Keratinocyte (primary cell): ENCODE measurements at regions not wholly inside any gene's neighbourhood (a gene's known extent, or its start where the extent isn't known, plus 50 kb on each side); places are given as distances from the start of the nearest gene placed in this dataset.

ENCODE experiments used
- DNase-seq: peaks from one replicate; pipeline ENCODE4 v3.0.0-alpha.2; 2011; ENCODE audit warnings: low read depth, missing footprints, low spot score
- FAIRE-seq: peaks from 2 replicates; lab custom pipeline; 2011; peaks lifted over from hg19 to GRCh38; lab: Jason Lieb, UNC
- H2AFZ ChIP-seq: 2 replicates; pipeline ENCODE4 v1.6.0; 2012; ENCODE audit warnings: low read length, control low read depth, inconsistent platforms; ENCODE audit not compliant: control insufficient read depth
- H3K27ac ChIP-seq: 2 replicates; pipeline ENCODE4 v1.5.1; 2011; ENCODE audit warnings: low read length; ENCODE audit not compliant: control insufficient read depth, insufficient read depth
- H3K27me3 ChIP-seq: 3 replicates; pipeline ENCODE4 v1.6.0; 2011; ENCODE audit warnings: low read length; ENCODE audit not compliant: control insufficient read depth, insufficient read depth; ENCODE audit errors: extremely low read depth
- H3K36me3 ChIP-seq, 2 experiments: 2 replicates in 1 of 2; 3 replicates in 1 of 2; pipeline ENCODE4 v1.5.1; 2011; ENCODE audit warnings: low read length in 2 of 2, mild to moderate bottlenecking in 1 of 2; ENCODE audit not compliant: control insufficient read depth in 2 of 2, insufficient read depth in 2 of 2; ENCODE audit errors: extremely low read depth in 1 of 2
- H3K4me1 ChIP-seq: 3 replicates; pipeline ENCODE4 v1.5.1; 2011; ENCODE audit warnings: low read length; ENCODE audit not compliant: control insufficient read depth, insufficient read depth; ENCODE audit errors: extremely low read depth
- H3K4me2 ChIP-seq: 3 replicates; pipeline ENCODE4 v1.6.0; 2011; ENCODE audit warnings: low read depth, low read length; ENCODE audit not compliant: control insufficient read depth, insufficient read depth; ENCODE audit errors: extremely low read depth
- H3K4me3 ChIP-seq, 3 experiments: fragments of 200-600 bp in 1 of 3; sonication (generic) in 1 of 3; 2 replicates in 2 of 3; 3 replicates in 1 of 3; pipeline ENCODE4 v1.5.1; 2011 to 2016; ENCODE audit warnings: low read length in 3 of 3, mild to moderate bottlenecking in 3 of 3, control low read depth in 2 of 3, inconsistent platforms in 1 of 3, low read depth in 1 of 3, mixed read lengths in 1 of 3, mixed run types in 1 of 3, moderate library complexity in 1 of 3; ENCODE audit not compliant: control insufficient read depth in 2 of 3, insufficient read depth in 2 of 3; ENCODE audit errors: extremely low read depth in 1 of 3
- H3K79me2 ChIP-seq: 2 replicates; pipeline ENCODE4 v1.6.0; 2012; ENCODE audit warnings: low read length; ENCODE audit not compliant: control insufficient read depth, insufficient read depth
- H3K9ac ChIP-seq: 3 replicates; pipeline ENCODE4 v1.6.0; 2011; ENCODE audit warnings: low read length; ENCODE audit not compliant: control insufficient read depth, insufficient read depth; ENCODE audit errors: extremely low read depth
- H3K9me1 ChIP-seq: 3 replicates; pipeline ENCODE4 v1.6.0; 2011; ENCODE audit warnings: low read length; ENCODE audit not compliant: control insufficient read depth, insufficient read depth; ENCODE audit errors: extremely low read depth
- H3K9me3 ChIP-seq: 2 replicates; pipeline ENCODE4 v1.5.1; 2012; ENCODE audit warnings: low read depth, low read length; ENCODE audit not compliant: control insufficient read depth
- H4K20me1 ChIP-seq: 3 replicates; pipeline ENCODE4 v1.6.0; 2011; ENCODE audit warnings: low read length; ENCODE audit not compliant: control insufficient read depth, insufficient read depth; ENCODE audit errors: extremely low read depth
- CTCF ChIP-seq, 3 experiments: IDR thresholded peaks in 1 of 3; conservative IDR thresholded peaks in 1 of 3; optimal IDR thresholded peaks in 1 of 3; 2 replicates in 2 of 3; 3 replicates in 1 of 3; pipeline versions ENCODE3 to v1.5.1; 2011; ENCODE audit warnings: low read length in 3 of 3, mild to moderate bottlenecking in 3 of 3, moderate library complexity in 2 of 3, control low read depth in 1 of 3, inconsistent platforms in 1 of 3; ENCODE audit not compliant: insufficient read depth in 2 of 3; ENCODE audit errors: extremely low read depth in 1 of 3
- EZH2 ChIP-seq: IDR thresholded peaks from one replicate; pipeline ENCODE4 v1.6.1; 2012; ENCODE audit warnings: inconsistent platforms, mild to moderate bottlenecking, low read length, moderate library complexity
- dilution Hi-C: fragments of 300-500 bp; cut with MboI; formaldehyde crosslinking; loops from one replicate; pipeline ENCODE4 v1.7.0; 2020; ENCODE audit warnings: low sequenced_read_pairs; ENCODE audit not compliant: extremely low pct_ligation_motif_present

GRCh38 chr6:139644821-139645220 lies 270.4 kb upstream of the CITED2 start:
- Histone ChIP-seq H2AFZ (no peak overlapping the region), H3K36me3 (no peaks in the 10 kb centered on the region), H3K4me2 (no peak overlapping the region), H3K9me1 (no peaks in the 10 kb centered on the region), H3K27me3 (no peaks in the 10 kb centered on the region), H3K79me2 (no peaks in the 10 kb centered on the region), H3K4me3 (no peak overlapping the region), H3K27ac (no peak overlapping the region), H4K20me1 (no peaks in the 10 kb centered on the region), H3K9me3 (no peaks in the 10 kb centered on the region), H3K9ac (no peak overlapping the region), H3K4me1 (no peaks in the 10 kb centered on the region)
- FAIRE-seq, result no peak
- TF ChIP-seq EZH2 (no peak), CTCF (optimal IDR thresholded peaks at IDR 0.05 in 1 of 3, IDR thresholded peaks at IDR 0.05 in 1 of 3, conservative IDR thresholded peaks at IDR 0.05 in 1 of 3; ENCODE audit: extremely low read depth in 1 of 3, insufficient read depth in 2 of 3, low read length in 3 of 3) (no peak)
- DNase-seq, result no peak
- dilution Hi-C loops, result no loop called here

GRCh38 chr6:139643986-139644385 lies 269.5 kb upstream of the CITED2 start:
- Histone ChIP-seq H2AFZ (no peak overlapping the region), H3K4me3 (no peak overlapping the region), H3K9me3 (no peaks in the 10 kb centered on the region), H3K4me2 (no peak overlapping the region), H3K79me2 (no peaks in the 10 kb centered on the region), H3K9me1 (no peaks in the 10 kb centered on the region), H3K27me3 (no peaks in the 10 kb centered on the region), H4K20me1 (no peaks in the 10 kb centered on the region), H3K4me1 (no peaks in the 10 kb centered on the region), H3K36me3 (no peaks in the 10 kb centered on the region), H3K9ac (no peak overlapping the region), H3K27ac (no peak overlapping the region)
- FAIRE-seq (no peak), DNase-seq (no peak)
- dilution Hi-C loops, result no loop called here
- TF ChIP-seq EZH2 (no peak), CTCF (optimal IDR thresholded peaks at IDR 0.05 in 1 of 3, IDR thresholded peaks at IDR 0.05 in 1 of 3, conservative IDR thresholded peaks at IDR 0.05 in 1 of 3; ENCODE audit: extremely low read depth in 1 of 3, insufficient read depth in 2 of 3, low read length in 3 of 3) (no peak)
